SK-N-SH (cell line): ENCODE measurements at regions not wholly inside any gene's neighbourhood (a gene's known extent, or its start where the extent isn't known, plus 50 kb on each side); places are given as distances from the start of the nearest gene placed in this dataset.

Source experiments
- CTCF ChIA-PET: fragments of 300-600, 350-600 bp; formaldehyde crosslinking; extraction: SDS; loops from one replicate; lab custom pipeline; 2021; lab: Yijun Ruan, JAX
- POLR2A ChIA-PET: fragments of 350-600 bp; sonication (Branson Sonifier 250); formaldehyde crosslinking; extraction: SDS; loops from one replicate; lab custom pipeline; 2020; ENCODE audit warnings: antibody characterized with exemption, inconsistent platforms; lab: Yijun Ruan, JAX
- DNase-seq: peaks from one replicate; pipeline ENCODE4 v3.0.0; 2012
- H2AFZ ChIP-seq: fragments of 200-600 bp; sonication (generic); 2 replicates; pipeline ENCODE4 v1.8.1; 2016; ENCODE audit warnings: antibody characterized with exemption, mild to moderate bottlenecking, low read depth
- H3F3A ChIP-seq: fragments of 200-600 bp; sonication (generic); replicated peaks from 2 replicates; pipeline ENCODE3; 2016; ENCODE audit warnings: antibody characterized with exemption, mild to moderate bottlenecking; ENCODE audit not compliant: insufficient read depth
- H3K27ac ChIP-seq, 2 experiments: fragments of 200-500 bp in 1 of 2; fragments of 200-600 bp in 1 of 2; sonication (Bioruptor generic) in 1 of 2; sonication (generic), shearing (Covaris generic) in 1 of 2; 2 replicates each; pipeline versions ENCODE4 v1.5.1 to v1.6.1; 2014 to 2016; ENCODE audit warnings: low read depth in 2 of 2, inconsistent platforms in 1 of 2, low read length in 1 of 2, mild to moderate bottlenecking in 1 of 2, mixed read lengths in 1 of 2
- H3K27me3 ChIP-seq: fragments of 200-600 bp; sonication (generic), shearing (Covaris generic); 2 replicates; pipeline ENCODE4 v1.6.1; 2016; ENCODE audit warnings: mixed run types; ENCODE audit not compliant: insufficient read depth
- H3K36me3 ChIP-seq, 2 experiments: fragments of 200-500 bp in 1 of 2; fragments of 200-600 bp in 1 of 2; sonication (Bioruptor generic) in 1 of 2; sonication (generic) in 1 of 2; replicated peaks in 1 of 2; 2 replicates each; pipeline versions ENCODE3 to v1.5.1; 2014 to 2016; ENCODE audit warnings: low read length in 1 of 2, mild to moderate bottlenecking in 1 of 2; ENCODE audit not compliant: insufficient read depth in 2 of 2, control insufficient read depth in 1 of 2
- H3K4me1 ChIP-seq, 2 experiments: fragments of 200-500 bp in 1 of 2; fragments of 200-600 bp in 1 of 2; sonication (Bioruptor generic) in 1 of 2; sonication (generic), shearing (Covaris generic) in 1 of 2; 2 replicates each; pipeline versions ENCODE4 v1.5.1 to v1.6.1; 2014 to 2016; ENCODE audit warnings: low read depth in 1 of 2, low read length in 1 of 2, mixed run types in 1 of 2; ENCODE audit not compliant: insufficient read depth in 2 of 2, control insufficient read depth in 1 of 2
- H3K4me2 ChIP-seq: fragments of 200-600 bp; sonication (generic), shearing (Covaris generic); 2 replicates; pipeline ENCODE4 v1.6.1; 2017; ENCODE audit warnings: mixed run types
- H3K4me3 ChIP-seq, 2 experiments: fragments of 200-500 bp in 1 of 2; fragments of 200-600 bp in 1 of 2; sonication (Bioruptor generic) in 1 of 2; sonication (generic), shearing (Covaris generic) in 1 of 2; 2 replicates each; pipeline versions ENCODE4 v1.5.1 to v1.8.1; 2014 to 2016; ENCODE audit warnings: low read depth in 2 of 2, inconsistent platforms in 1 of 2, low read length in 1 of 2, mild to moderate bottlenecking in 1 of 2, mixed read lengths in 1 of 2, moderate library complexity in 1 of 2
- H3K79me2 ChIP-seq: fragments of 200-600 bp; sonication (generic); 2 replicates; pipeline ENCODE4 v1.8.1; 2017; ENCODE audit warnings: mild to moderate bottlenecking; ENCODE audit not compliant: insufficient read depth
- H3K9ac ChIP-seq: fragments of 200-600 bp; sonication (generic); 2 replicates; pipeline ENCODE4 v1.6.1; 2017; ENCODE audit warnings: mixed run types
- H3K9me2 ChIP-seq: fragments of 200-600 bp; sonication (generic); 2 replicates; pipeline ENCODE4 v1.6.1; 2017; ENCODE audit warnings: mixed run types
- H3K9me3 ChIP-seq: fragments of 200-600 bp; sonication (generic); 2 replicates; pipeline ENCODE4 v1.6.1; 2017; ENCODE audit warnings: mixed run types, mild to moderate bottlenecking, moderate library complexity
- H4K20me1 ChIP-seq: fragments of 200-600 bp; sonication (generic); 2 replicates; pipeline ENCODE4 v1.6.1; 2017; ENCODE audit warnings: mild to moderate bottlenecking, mixed run types; ENCODE audit not compliant: insufficient read depth
- ELF1 ChIP-seq: IDR thresholded peaks from 2 replicates; pipeline ENCODE4 v1.4.0; 2012
- EZH2phosphoT487 ChIP-seq: fragments of 200-600 bp; sonication (generic); IDR thresholded peaks from 2 replicates; pipeline ENCODE4 v1.6.1; 2017; ENCODE audit warnings: low read depth, mixed run types, mild to moderate bottlenecking, antibody characterized with exemption, moderate library complexity, borderline replicate concordance
- FOXJ3 ChIP-seq: sonication (generic); formaldehyde crosslinking; IDR thresholded peaks from 2 replicates; pipeline ENCODE4 v1.5.1; 2020; ENCODE audit warnings: mild to moderate bottlenecking, missing genetic modification reagents
- FOXM1 ChIP-seq: IDR thresholded peaks from 2 replicates; pipeline ENCODE4 v1.4.0; 2012; ENCODE audit warnings: low read depth, mild to moderate bottlenecking
- GATA2 ChIP-seq: sonication (generic); formaldehyde crosslinking; IDR thresholded peaks from 2 replicates; pipeline ENCODE4 v1.5.0; 2020; ENCODE audit warnings: mild to moderate bottlenecking, missing genetic modification reagents
- JUND ChIP-seq: IDR thresholded peaks from 2 replicates; pipeline ENCODE4 v1.4.0; 2012
- MAX ChIP-seq: IDR thresholded peaks from 2 replicates; pipeline ENCODE4 v1.4.0; 2012; ENCODE audit warnings: low read depth
- MEF2A ChIP-seq: IDR thresholded peaks from 2 replicates; pipeline ENCODE4 v1.4.0; 2012; ENCODE audit warnings: low read depth, borderline replicate concordance
- MXI1 ChIP-seq: IDR thresholded peaks from 2 replicates; pipeline ENCODE4 v1.6.1; 2012; ENCODE audit warnings: mild to moderate bottlenecking, low read depth, low read length, improper control_type of control experiment
- NFIC ChIP-seq: IDR thresholded peaks from 2 replicates; pipeline ENCODE4 v1.4.0; 2012; ENCODE audit warnings: borderline replicate concordance
- NRF1 ChIP-seq: IDR thresholded peaks from 2 replicates; pipeline ENCODE4 v1.6.1; 2012; ENCODE audit warnings: low read depth, mild to moderate bottlenecking, low read length
- PBX3 ChIP-seq: IDR thresholded peaks from 2 replicates; pipeline ENCODE4; 2012
- RAD21 ChIP-seq: IDR thresholded peaks from 2 replicates; pipeline ENCODE4 v1.6.1; 2012; ENCODE audit warnings: mild to moderate bottlenecking, low read length
- RCOR1 ChIP-seq: fragments of 150-350 bp; IDR thresholded peaks from 2 replicates; pipeline ENCODE4 v1.6.1; 2017; ENCODE audit warnings: antibody characterized with exemption, low read length
- SIN3A ChIP-seq: IDR thresholded peaks from 2 replicates; pipeline ENCODE4 v1.6.1; 2012; ENCODE audit warnings: low read depth, mild to moderate bottlenecking, low read length, moderate library complexity, borderline replicate concordance
- SMC3 ChIP-seq: IDR thresholded peaks from 2 replicates; pipeline ENCODE4 v1.6.1; 2012; ENCODE audit warnings: low read depth, low read length, improper control_type of control experiment
- TEAD4 ChIP-seq: IDR thresholded peaks from 2 replicates; pipeline ENCODE4 v1.4.0; 2012; ENCODE audit warnings: mild to moderate bottlenecking, borderline replicate concordance; ENCODE audit not compliant: insufficient read depth
- WGBS: methylation state at CpG from one replicate; pipeline ENCODE4 v1.1.6; 2017; ENCODE audit warnings: low lambda C conversion rate; 5-methylcytosine and 5-hydroxymethylcytosine counted together

- H3F3A ChIP-seq: no peaks in the 10 kb centered on the region
- TF ChIP-seq JUND (no peak), FOXJ3 (CRISPR knock-in tag) (no peak), MEF2A (no peak), SIN3A (no peak), EZH2phosphoT487 (no peak), RCOR1 (no peak), RAD21 (no peak), FOXM1 (no peak), TEAD4 (no peak), NFIC (no peak), ELF1 (no peak), GATA2 (no peak), PBX3 (no peak), MAX (no peak)
- H3K36me3 ChIP-seq: no peaks in the 10 kb centered on the region
- no peak overlapping the region for H3K9ac ChIP-seq
- H2AFZ ChIP-seq: no peak overlapping the region
- H3K4me1 ChIP-seq: peaks cover 0 to 18% of the 10 kb centered on the region in 2 experiments; a peak in 2 of 4 replicates
- H3K27ac ChIP-seq: no peak overlapping the region
- no peaks in the 10 kb centered on the region for H4K20me1 ChIP-seq
- ChIA-PET CTCF (no interaction called here), POLR2A (no interaction called here)
- no peaks in the 10 kb centered on the region for H3K79me2 ChIP-seq
- 0 out of 2 replicates have a peak, but pooled peaks cover 8% of the 10 kb centered on the region for H3K9me3 ChIP-seq
- H3K27me3 ChIP-seq: no peaks in the 10 kb centered on the region
- no peak overlapping the region for H3K4me2 ChIP-seq
- DNase-seq: no peak
- no peaks in the 10 kb centered on the region for H3K9me2 ChIP-seq
- 61% methylated on average over 4 of the region's 4 CpGs for WGBS
- H3K4me3 ChIP-seq: no peak overlapping the region
These were observed 147.3 kb upstream of the CYP1B1 start for GRCh38 chr2:38223256-38223655.

GRCh38 chr2:38220164-38220563 lies 144.2 kb upstream of the CYP1B1 start:
- Histone ChIP-seq H3K4me2 (no peak overlapping the region), H3K9ac (no peak overlapping the region), H3K4me3 (no peak overlapping the region), H4K20me1 (no peaks in the 10 kb centered on the region), H3K4me1 (peaks cover 0 to 34% of the 10 kb centered on the region in 2 experiments; a peak in 2 of 4 replicates), H3K27me3 (no peaks in the 10 kb centered on the region), H3K9me2 (no peaks in the 10 kb centered on the region), H3F3A (no peaks in the 10 kb centered on the region), H2AFZ (no peak overlapping the region), H3K36me3 (no peaks in the 10 kb centered on the region), H3K27ac (peak overlapping the region in 1 of 2 experiments; percentile 99; a peak in 2 of 4 replicates), H3K9me3 (0 out of 2 replicates have a peak, but pooled peaks cover 8% of the 10 kb centered on the region), H3K79me2 (no peaks in the 10 kb centered on the region)
- ChIA-PET CTCF (interaction anchor here (0.6 to 5.9 kb wide), 6 partner anchors 10 to 144 kb away, joined by 3 to 41 read pairs (median 9); partner anchors contain the start of gene CYP1B1), POLR2A (interaction anchor here (3.1 kb wide), 1 partner anchor 144 kb away, joined by 10 read pairs; the partner anchor contains the start of gene CYP1B1)
- 53% methylated on average over 3 of the region's 3 CpGs for WGBS
- TF ChIP-seq SMC3 (no peak), SIN3A (no peak), NFIC (no peak), RAD21 (no peak), MXI1 (no peak), GATA2 (no peak), RCOR1 (no peak), NRF1 (no peak)
- DNase-seq: no peak
